ENCODE measurements at regions not wholly inside any gene's neighbourhood (a gene's known extent, or its start where the extent isn't known, plus 50 kb on each side); places are given as distances from the start of the nearest gene placed in this dataset.

DNA sequence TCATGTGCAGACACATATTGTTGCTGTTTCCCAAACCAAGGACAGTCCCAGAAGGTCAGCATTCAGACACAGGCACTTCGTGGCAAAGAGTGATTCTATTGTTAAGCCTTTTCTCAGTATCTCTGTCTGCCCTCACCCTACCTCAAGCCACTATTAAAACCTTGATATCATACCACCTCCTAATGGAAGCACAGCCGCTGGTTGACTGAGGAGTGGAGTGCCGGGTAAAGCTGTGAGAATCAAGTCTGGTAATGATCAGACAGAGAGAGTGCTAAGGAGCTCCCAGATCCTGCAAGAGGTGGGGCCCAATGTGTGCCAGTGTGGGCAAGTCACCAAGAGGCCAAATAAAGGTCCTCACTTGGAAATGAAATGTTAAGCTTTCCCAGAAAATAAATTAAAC is 819.5 kb downstream of the BCL11A start:
- no peaks in the 10 kb centered on the region for H4K20me1 ChIP-seq (ENCODE audit: control insufficient read depth, insufficient read depth)
- DNase-seq (ENCODE audit: low read depth, low spot score) = no peak
- POLR2A ChIA-PET = no interaction called here

DNA sequence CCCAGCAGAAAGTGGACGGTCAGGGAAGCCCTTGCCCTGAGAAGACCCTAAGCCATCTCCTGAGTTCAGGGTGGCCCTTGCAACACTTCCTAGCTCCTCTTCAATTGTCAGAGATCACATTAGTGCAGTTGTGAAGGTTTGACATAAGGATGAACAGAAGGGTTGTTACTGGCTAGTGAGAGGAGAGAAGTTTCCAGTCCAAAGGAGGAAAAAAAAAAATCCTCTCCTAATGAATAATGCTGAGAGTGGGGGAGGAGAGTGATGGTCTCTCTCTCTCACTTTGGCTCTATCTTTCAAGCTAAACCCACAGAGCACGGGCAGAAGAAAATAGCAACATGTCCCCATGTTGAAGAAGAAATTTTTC is 819.9 kb downstream of the BCL11A start:
- no TSS peak for BruUV-seq (replicated peaks)
- WGBS (ENCODE audit: insufficient coverage, insufficient replicate concordance, low lambda C conversion rate, missing lambda C conversion rate) = 23% methylated on average over 2 of the region's 2 CpGs
- H4K20me1 ChIP-seq (ENCODE audit: control insufficient read depth, insufficient read depth) = no peaks in the 10 kb centered on the region
- H2AFZ ChIP-seq (ENCODE audit: control insufficient read depth, low read depth, low read length) = no peak overlapping the region
- RAD21 ChIA-PET (ENCODE audit: unreplicated experiment) = no interaction called here
- SMC1A ChIA-PET (ENCODE audit: uncharacterized antibody, unreplicated experiment) = no interaction called here
- H3K4me2 ChIP-seq (ENCODE audit: control insufficient read depth, insufficient read depth) = no peak overlapping the region
- H3K27ac ChIP-seq (ENCODE audit: control insufficient read depth, insufficient read depth) = no peak overlapping the region
- no peak for FAIRE-seq
- DNase-seq (ENCODE audit: low read depth, low spot score) = no peak
- in situ Hi-C loops (cut with MboI) (no loop called here), intact Hi-C loops (cut with micrococcal nuclease; ENCODE audit: unreplicated experiment) (no loop called here)
- no peaks in the 10 kb centered on the region for H3K36me3 ChIP-seq (ENCODE audit: control insufficient read depth in 2 of 2, insufficient read depth in 2 of 2, low read length in 1 of 2)
- H3K79me2 ChIP-seq (ENCODE audit: control insufficient read depth, insufficient read depth, low read length) = no peaks in the 10 kb centered on the region
- POLR2A ChIA-PET = no interaction called here
- H3K4me3 ChIP-seq = no peak overlapping the region
- H3K9me3 ChIP-seq (replicated peaks; ENCODE audit: control insufficient read depth, insufficient read depth, low read length) = no peaks in the 10 kb centered on the region
- CTCF ChIA-PET = no interaction called here
- no peaks in the 10 kb centered on the region for H3K4me1 ChIP-seq (ENCODE audit: control insufficient read depth, insufficient read depth, low read length)
- H3K27me3 ChIP-seq (replicated peaks in 1 of 2; ENCODE audit: control insufficient read depth in 2 of 2, insufficient read depth in 2 of 2, low read length in 1 of 2) = no peaks in the 10 kb centered on the region; a peak in 1 of 4 replicates
- no peak overlapping the region for H3K9ac ChIP-seq (ENCODE audit: control insufficient read depth, insufficient read depth, low read length)
- no peak for ATAC-seq
- TF ChIP-seq MTA2 (IDR thresholded peaks at IDR 0.05; ENCODE audit: low read depth) (no peak), FOXK2 (IDR thresholded peaks at IDR 0.05) (no peak), NRF1 (conservative IDR thresholded peaks at IDR 0.05; ENCODE audit: low read depth, low read length) (no peak), HDGF (IDR thresholded peaks at IDR 0.05) (no peak), STAT1 (conservative IDR thresholded peaks at IDR 0.05) (no peak), SIN3A (IDR thresholded peaks at IDR 0.05; ENCODE audit: low read depth, low read length) (no peak), RAD51 (IDR thresholded peaks at IDR 0.05) (no peak), HDAC6 (IDR thresholded peaks at IDR 0.05; ENCODE audit: unreplicated experiment) (no peak), BCL11A (IDR thresholded peaks at IDR 0.05; ENCODE audit: low read depth, low read length) (no peak), BHLHE40 (IDR thresholded peaks at IDR 0.05; ENCODE audit: borderline replicate concordance in 1 of 2, low read depth in 2 of 2, low read length in 1 of 2) (no peak), IKZF2 (IDR thresholded peaks at IDR 0.05) (no peak), IKZF1 (conservative IDR thresholded peaks at IDR 0.05) (no peak), ZBED1 (IDR thresholded peaks at IDR 0.05; ENCODE audit: borderline replicate concordance) (no peak), YY1 (IDR thresholded peaks at IDR 0.05; ENCODE audit: low read depth, low read length) (no peak)
- TF ChIP-seq, protein P1, sequence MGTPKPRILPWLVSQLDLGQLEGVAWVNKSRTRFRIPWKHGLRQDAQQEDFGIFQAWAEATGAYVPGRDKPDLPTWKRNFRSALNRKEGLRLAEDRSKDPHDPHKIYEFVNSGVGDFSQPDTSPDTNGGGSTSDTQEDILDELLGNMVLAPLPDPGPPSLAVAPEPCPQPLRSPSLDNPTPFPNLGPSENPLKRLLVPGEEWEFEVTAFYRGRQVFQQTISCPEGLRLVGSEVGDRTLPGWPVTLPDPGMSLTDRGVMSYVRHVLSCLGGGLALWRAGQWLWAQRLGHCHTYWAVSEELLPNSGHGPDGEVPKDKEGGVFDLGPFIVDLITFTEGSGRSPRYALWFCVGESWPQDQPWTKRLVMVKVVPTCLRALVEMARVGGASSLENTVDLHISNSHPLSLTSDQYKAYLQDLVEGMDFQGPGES (IDR thresholded peaks at IDR 0.05) = no peak

More for the DNA sequence above, 819.5 kb downstream of the BCL11A start:
- Histone ChIP-seq H2AFZ (ENCODE audit: control insufficient read depth, low read depth, low read length) (no peak overlapping the region), H3K27ac (ENCODE audit: control insufficient read depth, insufficient read depth) (no peak overlapping the region), H3K36me3 (ENCODE audit: control insufficient read depth in 2 of 2, insufficient read depth in 2 of 2, low read length in 1 of 2) (no peaks in the 10 kb centered on the region), H3K27me3 (replicated peaks in 1 of 2; ENCODE audit: control insufficient read depth in 2 of 2, insufficient read depth in 2 of 2, low read length in 1 of 2) (no peaks in the 10 kb centered on the region; a peak in 1 of 4 replicates), H3K79me2 (ENCODE audit: control insufficient read depth, insufficient read depth, low read length) (no peaks in the 10 kb centered on the region), H3K4me2 (ENCODE audit: control insufficient read depth, insufficient read depth) (no peak overlapping the region), H3K9me3 (replicated peaks; ENCODE audit: control insufficient read depth, insufficient read depth, low read length) (no peaks in the 10 kb centered on the region), H3K4me1 (ENCODE audit: control insufficient read depth, insufficient read depth, low read length) (no peaks in the 10 kb centered on the region), H3K9ac (ENCODE audit: control insufficient read depth, insufficient read depth, low read length) (no peak overlapping the region), H3K4me3 (no peak overlapping the region)
- no peak for FAIRE-seq
- in situ Hi-C loops (cut with MboI) (no loop called here), intact Hi-C loops (cut with micrococcal nuclease; ENCODE audit: unreplicated experiment) (no loop called here)
- ChIA-PET CTCF (no interaction called here), RAD21 (ENCODE audit: unreplicated experiment) (interaction anchor here (0.6 kb wide), 1 partner anchor 482 kb away, joined by 3 read pairs; no protein-coding TSS in a partner anchor), SMC1A (ENCODE audit: uncharacterized antibody, unreplicated experiment) (no interaction called here)
- BruUV-seq (replicated peaks) = no TSS peak
- 45% methylated on average over 3 of the region's 3 CpGs for WGBS (ENCODE audit: insufficient coverage, insufficient replicate concordance, low lambda C conversion rate, missing lambda C conversion rate)
- ATAC-seq = no peak
- TF ChIP-seq BACH1 (IDR thresholded peaks at IDR 0.05; ENCODE audit: borderline replicate concordance) (no peak), IKZF2 (IDR thresholded peaks at IDR 0.05) (no peak), BCL11A (IDR thresholded peaks at IDR 0.05; ENCODE audit: low read depth, low read length) (no peak), FOXK2 (IDR thresholded peaks at IDR 0.05) (no peak), PAX8 (IDR thresholded peaks at IDR 0.05) (no peak), SMAD1 (IDR thresholded peaks at IDR 0.05; ENCODE audit: low read depth, partially characterized antibody) (no peak), CBX5 (IDR thresholded peaks at IDR 0.05; ENCODE audit: low read depth) (no peak)
- TF ChIP-seq, protein P2, sequence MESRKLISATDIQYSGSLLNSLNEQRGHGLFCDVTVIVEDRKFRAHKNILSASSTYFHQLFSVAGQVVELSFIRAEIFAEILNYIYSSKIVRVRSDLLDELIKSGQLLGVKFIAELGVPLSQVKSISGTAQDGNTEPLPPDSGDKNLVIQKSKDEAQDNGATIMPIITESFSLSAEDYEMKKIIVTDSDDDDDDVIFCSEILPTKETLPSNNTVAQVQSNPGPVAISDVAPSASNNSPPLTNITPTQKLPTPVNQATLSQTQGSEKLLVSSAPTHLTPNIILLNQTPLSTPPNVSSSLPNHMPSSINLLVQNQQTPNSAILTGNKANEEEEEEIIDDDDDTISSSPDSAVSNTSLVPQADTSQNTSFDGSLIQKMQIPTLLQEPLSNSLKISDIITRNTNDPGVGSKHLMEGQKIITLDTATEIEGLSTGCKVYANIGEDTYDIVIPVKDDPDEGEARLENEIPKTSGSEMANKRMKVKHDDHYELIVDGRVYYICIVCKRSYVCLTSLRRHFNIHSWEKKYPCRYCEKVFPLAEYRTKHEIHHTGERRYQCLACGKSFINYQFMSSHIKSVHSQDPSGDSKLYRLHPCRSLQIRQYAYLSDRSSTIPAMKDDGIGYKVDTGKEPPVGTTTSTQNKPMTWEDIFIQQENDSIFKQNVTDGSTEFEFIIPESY (IDR thresholded peaks at IDR 0.05) = no peak

Measured in GM12878 (cell line).